ENCODE measurements at regions not wholly inside any gene's neighbourhood (a gene's known extent, or its start where the extent isn't known, plus 50 kb on each side); places are given as distances from the start of the nearest gene placed in this dataset.

GRCh38 chr16:22973522-22973921, 159.6 kb downstream of the HS3ST2 start:
- TF ChIP-seq, protein P1, sequence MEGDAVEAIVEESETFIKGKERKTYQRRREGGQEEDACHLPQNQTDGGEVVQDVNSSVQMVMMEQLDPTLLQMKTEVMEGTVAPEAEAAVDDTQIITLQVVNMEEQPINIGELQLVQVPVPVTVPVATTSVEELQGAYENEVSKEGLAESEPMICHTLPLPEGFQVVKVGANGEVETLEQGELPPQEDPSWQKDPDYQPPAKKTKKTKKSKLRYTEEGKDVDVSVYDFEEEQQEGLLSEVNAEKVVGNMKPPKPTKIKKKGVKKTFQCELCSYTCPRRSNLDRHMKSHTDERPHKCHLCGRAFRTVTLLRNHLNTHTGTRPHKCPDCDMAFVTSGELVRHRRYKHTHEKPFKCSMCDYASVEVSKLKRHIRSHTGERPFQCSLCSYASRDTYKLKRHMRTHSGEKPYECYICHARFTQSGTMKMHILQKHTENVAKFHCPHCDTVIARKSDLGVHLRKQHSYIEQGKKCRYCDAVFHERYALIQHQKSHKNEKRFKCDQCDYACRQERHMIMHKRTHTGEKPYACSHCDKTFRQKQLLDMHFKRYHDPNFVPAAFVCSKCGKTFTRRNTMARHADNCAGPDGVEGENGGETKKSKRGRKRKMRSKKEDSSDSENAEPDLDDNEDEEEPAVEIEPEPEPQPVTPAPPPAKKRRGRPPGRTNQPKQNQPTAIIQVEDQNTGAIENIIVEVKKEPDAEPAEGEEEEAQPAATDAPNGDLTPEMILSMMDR (IDR thresholded peaks at IDR 0.05), result no peak
- TF ChIP-seq POLR2A (IDR thresholded peaks at IDR 0.05), result no peak
